ENCODE measurements at regions not wholly inside any gene's neighbourhood (a gene's known extent, or its start where the extent isn't known, plus 50 kb on each side); places are given as distances from the start of the nearest gene placed in this dataset.

DNA sequence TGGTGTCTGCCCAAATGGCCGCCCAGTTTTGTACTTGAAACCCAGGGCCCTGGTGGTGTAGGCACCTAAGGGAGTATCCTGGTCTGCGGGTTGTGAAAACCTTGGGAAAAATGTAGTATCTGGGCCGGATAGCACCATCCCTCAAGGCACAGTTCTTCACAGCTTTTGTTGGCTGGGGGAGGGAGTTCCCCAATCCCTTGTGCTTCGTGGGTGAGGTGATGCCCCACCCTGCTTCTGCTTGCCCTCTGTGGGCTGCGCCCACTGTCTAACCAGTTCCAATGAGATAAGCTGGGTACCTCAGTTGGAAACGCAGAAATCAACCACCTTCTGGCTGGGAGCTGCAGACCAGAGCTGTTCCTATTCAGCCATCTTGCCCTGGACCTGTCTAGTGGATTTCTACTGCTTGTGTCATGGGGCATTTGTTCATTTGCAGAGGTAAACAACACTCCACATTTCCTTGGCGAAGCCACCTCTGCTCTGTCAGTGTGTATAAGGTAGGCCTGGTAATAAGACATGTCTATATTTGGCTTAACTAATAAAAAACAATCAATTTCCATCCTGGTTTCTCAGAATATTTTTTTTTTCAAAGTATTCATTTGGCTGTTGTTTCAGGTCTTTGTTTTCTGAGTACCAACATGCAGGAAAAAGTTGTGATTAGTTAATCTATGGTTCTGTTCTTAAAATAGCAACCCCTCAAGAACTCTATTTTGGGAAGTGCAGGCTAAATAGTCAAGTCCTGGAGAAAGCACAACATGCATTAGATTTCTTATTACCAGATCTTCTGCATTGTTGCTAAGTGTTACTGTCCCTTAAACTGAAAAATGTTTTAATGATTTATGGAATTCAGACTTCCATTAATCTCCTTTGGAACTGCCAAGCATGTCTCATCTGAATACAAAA is 304.3 kb downstream of the ZIC1 start:
- TF ChIP-seq WRNIP1 (IDR thresholded peaks at IDR 0.05; ENCODE audit: borderline replicate concordance, low read depth, low read length): no peak
- no peak for TF ChIP-seq BHLHE40 (IDR thresholded peaks at IDR 0.05; ENCODE audit: borderline replicate concordance in 1 of 2, low read depth in 2 of 2, low read length in 1 of 2)
